Ishikawa (cell line): ENCODE measurements at regions not wholly inside any gene's neighbourhood (a gene's known extent, or its start where the extent isn't known, plus 50 kb on each side); places are given as distances from the start of the nearest gene placed in this dataset.

Experiments used
- CEBPB ChIP-seq: IDR thresholded peaks from 2 replicates; pipeline ENCODE4 v1.6.1; 2012
- CREB1 ChIP-seq: IDR thresholded peaks from 2 replicates; pipeline ENCODE4 v1.6.1; 2012; ENCODE audit warnings: low read depth
- EGR1 ChIP-seq: IDR thresholded peaks from 2 replicates; pipeline ENCODE4 v1.6.1; 2012
- EP300 ChIP-seq: IDR thresholded peaks from 2 replicates; pipeline ENCODE4 v1.6.1; 2012; ENCODE audit warnings: borderline replicate concordance
- FOXM1 ChIP-seq: IDR thresholded peaks from 2 replicates; pipeline ENCODE4 v1.6.1; 2012; ENCODE audit warnings: low read depth, borderline replicate concordance
- RAD21 ChIP-seq: IDR thresholded peaks from 2 replicates; pipeline ENCODE4 v1.6.1; 2012; ENCODE audit warnings: low read depth
- TAF1 ChIP-seq: IDR thresholded peaks from 2 replicates; pipeline ENCODE4 v1.6.1; 2012; ENCODE audit warnings: low read depth, mild to moderate bottlenecking
- TCF12 ChIP-seq: IDR thresholded peaks from 2 replicates; pipeline ENCODE4 v1.6.1; 2012; ENCODE audit warnings: low read depth
- ZBTB7A ChIP-seq: IDR thresholded peaks from 2 replicates; pipeline ENCODE4 v1.6.1; 2012; ENCODE audit warnings: low read depth
- TF ChIP-seq, protein P1 (sequence below): IDR thresholded peaks from 2 replicates; pipeline ENCODE4 v1.6.1; 2012
- TF ChIP-seq, protein P2 (sequence below): IDR thresholded peaks from 2 replicates; pipeline ENCODE4 v1.6.1; 2012; ENCODE audit warnings: low read depth, mild to moderate bottlenecking
- TF ChIP-seq, protein P3 (sequence below): IDR thresholded peaks from 2 replicates; pipeline ENCODE4 v1.6.1; 2012

DNA sequence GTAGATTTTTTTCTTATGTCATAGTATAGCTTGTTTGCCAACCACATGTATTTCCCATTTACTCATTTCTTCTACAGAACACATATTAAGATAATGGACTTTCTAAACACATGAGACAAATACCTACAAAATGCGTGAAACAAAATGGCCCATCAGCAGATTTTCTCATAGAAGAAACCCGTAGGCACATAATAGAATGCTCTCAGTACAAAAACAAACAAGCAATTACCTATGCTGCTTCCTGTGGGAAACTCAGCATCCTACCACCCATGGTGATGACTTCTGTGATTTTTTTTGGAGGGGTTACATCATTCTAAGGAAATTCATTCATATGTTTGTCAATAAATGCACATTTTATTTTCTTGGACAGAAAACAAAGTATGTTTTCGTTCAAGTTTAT, 343.6 kb downstream of the SPRY1 start:
- TF ChIP-seq CEBPB (no peak), TAF1 (no peak), ZBTB7A (no peak), RAD21 (no peak), FOXM1 (no peak), EP300 (no peak), CREB1 (no peak), EGR1 (no peak), TCF12 (no peak)
- TF ChIP-seq, protein P1, sequence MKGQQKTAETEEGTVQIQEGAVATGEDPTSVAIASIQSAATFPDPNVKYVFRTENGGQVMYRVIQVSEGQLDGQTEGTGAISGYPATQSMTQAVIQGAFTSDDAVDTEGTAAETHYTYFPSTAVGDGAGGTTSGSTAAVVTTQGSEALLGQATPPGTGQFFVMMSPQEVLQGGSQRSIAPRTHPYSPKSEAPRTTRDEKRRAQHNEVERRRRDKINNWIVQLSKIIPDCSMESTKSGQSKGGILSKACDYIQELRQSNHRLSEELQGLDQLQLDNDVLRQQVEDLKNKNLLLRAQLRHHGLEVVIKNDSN, result no peak
- TF ChIP-seq, protein P2, sequence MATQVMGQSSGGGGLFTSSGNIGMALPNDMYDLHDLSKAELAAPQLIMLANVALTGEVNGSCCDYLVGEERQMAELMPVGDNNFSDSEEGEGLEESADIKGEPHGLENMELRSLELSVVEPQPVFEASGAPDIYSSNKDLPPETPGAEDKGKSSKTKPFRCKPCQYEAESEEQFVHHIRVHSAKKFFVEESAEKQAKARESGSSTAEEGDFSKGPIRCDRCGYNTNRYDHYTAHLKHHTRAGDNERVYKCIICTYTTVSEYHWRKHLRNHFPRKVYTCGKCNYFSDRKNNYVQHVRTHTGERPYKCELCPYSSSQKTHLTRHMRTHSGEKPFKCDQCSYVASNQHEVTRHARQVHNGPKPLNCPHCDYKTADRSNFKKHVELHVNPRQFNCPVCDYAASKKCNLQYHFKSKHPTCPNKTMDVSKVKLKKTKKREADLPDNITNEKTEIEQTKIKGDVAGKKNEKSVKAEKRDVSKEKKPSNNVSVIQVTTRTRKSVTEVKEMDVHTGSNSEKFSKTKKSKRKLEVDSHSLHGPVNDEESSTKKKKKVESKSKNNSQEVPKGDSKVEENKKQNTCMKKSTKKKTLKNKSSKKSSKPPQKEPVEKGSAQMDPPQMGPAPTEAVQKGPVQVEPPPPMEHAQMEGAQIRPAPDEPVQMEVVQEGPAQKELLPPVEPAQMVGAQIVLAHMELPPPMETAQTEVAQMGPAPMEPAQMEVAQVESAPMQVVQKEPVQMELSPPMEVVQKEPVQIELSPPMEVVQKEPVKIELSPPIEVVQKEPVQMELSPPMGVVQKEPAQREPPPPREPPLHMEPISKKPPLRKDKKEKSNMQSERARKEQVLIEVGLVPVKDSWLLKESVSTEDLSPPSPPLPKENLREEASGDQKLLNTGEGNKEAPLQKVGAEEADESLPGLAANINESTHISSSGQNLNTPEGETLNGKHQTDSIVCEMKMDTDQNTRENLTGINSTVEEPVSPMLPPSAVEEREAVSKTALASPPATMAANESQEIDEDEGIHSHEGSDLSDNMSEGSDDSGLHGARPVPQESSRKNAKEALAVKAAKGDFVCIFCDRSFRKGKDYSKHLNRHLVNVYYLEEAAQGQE, result no peak
- TF ChIP-seq, protein P3, sequence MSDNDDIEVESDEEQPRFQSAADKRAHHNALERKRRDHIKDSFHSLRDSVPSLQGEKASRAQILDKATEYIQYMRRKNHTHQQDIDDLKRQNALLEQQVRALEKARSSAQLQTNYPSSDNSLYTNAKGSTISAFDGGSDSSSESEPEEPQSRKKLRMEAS, result no peak
